ENCODE measurements at regions not wholly inside any gene's neighbourhood (a gene's known extent, or its start where the extent isn't known, plus 50 kb on each side); places are given as distances from the start of the nearest gene placed in this dataset.
"Not testable (repeated sequence)": the region's sequence is repeated elsewhere in the genome, so short reads cannot be mapped to it uniquely, and the experiment has no call there.

GRCh38 chr6:157751547-157752200, 71.4 kb upstream of the SNX9 start:
- DNase-seq = no peak
- peaks cover 35% of the 10 kb centered on the region for H3K4me1 Mint-ChIP-seq
- CTCF ChIA-PET = no interaction called here

GRCh38 chr6:157752879-157753278, 70.2 kb upstream of the SNX9 start:
- H3K4me1 Mint-ChIP-seq = peaks cover 45% of the 10 kb centered on the region
- H3K36me3 Mint-ChIP-seq, H3K4me3 Mint-ChIP-seq, DNase-seq, CTCF ChIA-PET, H3K9me3 Mint-ChIP-seq, H3K27ac Mint-ChIP-seq: not testable (repeated sequence)
- peaks cover 59% of the 10 kb centered on the region for H3K27me3 Mint-ChIP-seq

More at GRCh38 chr6:157751547-157752200, 71.4 kb upstream of the SNX9 start:
- no peaks in the 10 kb centered on the region for H3K9me3 Mint-ChIP-seq
- H3K27me3 Mint-ChIP-seq = peaks cover 52% of the 10 kb centered on the region
- no peak overlapping the region for H3K27ac Mint-ChIP-seq
- peaks cover 2% of the 10 kb centered on the region for H3K36me3 Mint-ChIP-seq
- H3K4me3 Mint-ChIP-seq = no peak overlapping the region

GRCh38 chr6:157753291-157753690, 69.8 kb upstream of the SNX9 start:
- Mint-ChIP-seq H3K9me3 (no peaks in the 10 kb centered on the region), H3K27me3 (peaks cover 63% of the 10 kb centered on the region), H3K27ac (no peak overlapping the region), H3K36me3 (peaks cover 2% of the 10 kb centered on the region), H3K4me3 (no peak overlapping the region), H3K4me1 (peaks cover 49% of the 10 kb centered on the region)
- DNase-seq = no peak
- CTCF ChIA-PET = interaction anchor here (1.3 to 5.4 kb wide), 2 partner anchors 86 to 125 kb away, joined by 3 to 27 read pairs; no protein-coding TSS in a partner anchor

GRCh38 chr6:157753801-157754200, 69.2 kb upstream of the SNX9 start:
- peaks cover 54% of the 10 kb centered on the region for H3K4me1 Mint-ChIP-seq
- H3K27me3 Mint-ChIP-seq = peaks cover 69% of the 10 kb centered on the region
- CTCF ChIA-PET = interaction anchor here (1.0 to 6.5 kb wide), 5 partner anchors 87 to 439 kb away, joined by 3 to 113 read pairs (median 3); no protein-coding TSS in a partner anchor
- H3K9me3 Mint-ChIP-seq, DNase-seq, H3K4me3 Mint-ChIP-seq, H3K36me3 Mint-ChIP-seq, H3K27ac Mint-ChIP-seq: not testable (repeated sequence)

GRCh38 chr6:157754351-157754750, 68.7 kb upstream of the SNX9 start:
- peaks cover 69% of the 10 kb centered on the region for H3K27me3 Mint-ChIP-seq

GRCh38 chr6:157755032-157755745, 67.9 kb upstream of the SNX9 start:
- Mint-ChIP-seq H3K27me3 (peaks cover 69% of the 10 kb centered on the region), H3K4me3 (no peak overlapping the region), H3K4me1 (peaks cover 58% of the 10 kb centered on the region), H3K36me3 (peaks cover 2% of the 10 kb centered on the region), H3K27ac (no peak overlapping the region), H3K9me3 (no peaks in the 10 kb centered on the region)
- CTCF ChIA-PET = interaction anchor here (0.7 to 6.5 kb wide), 17 partner anchors 14 to 317 kb away, joined by 3 to 113 read pairs (median 5); no protein-coding TSS in a partner anchor
- no peak for DNase-seq

More at GRCh38 chr6:157754351-157754750, 68.7 kb upstream of the SNX9 start:
- Mint-ChIP-seq H3K36me3 (peaks cover 2% of the 10 kb centered on the region), H3K9me3 (no peaks in the 10 kb centered on the region), H3K4me3 (no peak overlapping the region), H3K4me1 (peaks cover 55% of the 10 kb centered on the region), H3K27ac (no peak overlapping the region)
- CTCF ChIA-PET = interaction anchor here (1.0 to 6.5 kb wide), 5 partner anchors 88 to 439 kb away, joined by 3 to 113 read pairs (median 3); no protein-coding TSS in a partner anchor
- DNase-seq = no peak

- peaks cover 74% of the 10 kb centered on the region for H3K27me3 Mint-ChIP-seq
- no peak overlapping the region for H3K4me3 Mint-ChIP-seq
- H3K4me1 Mint-ChIP-seq = peaks cover 65% of the 10 kb centered on the region
- peak; percentile 43 for DNase-seq
- H3K36me3 Mint-ChIP-seq = peaks cover 2% of the 10 kb centered on the region
- no peaks in the 10 kb centered on the region for H3K9me3 Mint-ChIP-seq
- CTCF ChIA-PET = interaction anchor here (0.7 to 6.5 kb wide), 28 partner anchors 9 to 433 kb away, joined by 3 to 113 read pairs (median 5); no protein-coding TSS in a partner anchor
- peak overlapping the region; percentile 22 for H3K27ac Mint-ChIP-seq
Measured at GRCh38 chr6:157755746-157756411, 67.2 kb upstream of the SNX9 start.

GRCh38 chr6:157756708-157757429, 66.2 kb upstream of the SNX9 start:
- DNase-seq = peak; percentile 88
- Mint-ChIP-seq H3K4me3 (no peak overlapping the region), H3K36me3 (peaks cover 2% of the 10 kb centered on the region), H3K27me3 (peaks cover 82% of the 10 kb centered on the region), H3K4me1 (peaks cover 74% of the 10 kb centered on the region), H3K9me3 (no peaks in the 10 kb centered on the region), H3K27ac (no peak overlapping the region)
- CTCF ChIA-PET = interaction anchor here (0.7 to 6.5 kb wide), 34 partner anchors 10 to 434 kb away, joined by 3 to 113 read pairs (median 4); no protein-coding TSS in a partner anchor

- no peaks in the 10 kb centered on the region for H3K9me3 Mint-ChIP-seq
- peaks cover 86% of the 10 kb centered on the region for H3K27me3 Mint-ChIP-seq
- peaks cover 83% of the 10 kb centered on the region for H3K4me1 Mint-ChIP-seq
- no peak overlapping the region for H3K4me3 Mint-ChIP-seq
- no peak overlapping the region for H3K27ac Mint-ChIP-seq
- peaks cover 2% of the 10 kb centered on the region for H3K36me3 Mint-ChIP-seq
- CTCF ChIA-PET = interaction anchor here (0.7 to 6.5 kb wide), 27 partner anchors 9 to 435 kb away, joined by 3 to 113 read pairs (median 5); no protein-coding TSS in a partner anchor
- no peak for DNase-seq
Measured at GRCh38 chr6:157757430-157758403, 65.3 kb upstream of the SNX9 start.

- Mint-ChIP-seq H3K27ac (no peak overlapping the region), H3K27me3 (peaks cover 82% of the 10 kb centered on the region), H3K4me1 (peaks cover 91% of the 10 kb centered on the region), H3K9me3 (no peaks in the 10 kb centered on the region), H3K4me3 (no peak overlapping the region), H3K36me3 (peaks cover 2% of the 10 kb centered on the region)
- CTCF ChIA-PET = interaction anchor here (1.0 to 6.5 kb wide), 7 partner anchors 42 to 314 kb away, joined by 3 to 113 read pairs (median 13); no protein-coding TSS in a partner anchor
- no peak for DNase-seq
Measured at GRCh38 chr6:157758516-157759023, 64.5 kb upstream of the SNX9 start.

- DNase-seq = no peak
- Mint-ChIP-seq H3K27me3 (peaks cover 78% of the 10 kb centered on the region), H3K36me3 (no peaks in the 10 kb centered on the region), H3K27ac (no peak overlapping the region), H3K9me3 (no peaks in the 10 kb centered on the region), H3K4me1 (peaks cover 91% of the 10 kb centered on the region), H3K4me3 (no peak overlapping the region)
- CTCF ChIA-PET = interaction anchor here (1.0 to 6.5 kb wide), 6 partner anchors 12 to 309 kb away, joined by 3 to 113 read pairs (median 6); no protein-coding TSS in a partner anchor
Measured at GRCh38 chr6:157759028-157759427, 64.0 kb upstream of the SNX9 start.

GRCh38 chr6:157760137-157760536, 62.9 kb upstream of the SNX9 start:
- no peaks in the 10 kb centered on the region for H3K36me3 Mint-ChIP-seq
- CTCF ChIA-PET = interaction anchor here (0.7 to 6.5 kb wide), 8 partner anchors 11 to 369 kb away, joined by 3 to 113 read pairs (median 4); no protein-coding TSS in a partner anchor
- peaks cover 91% of the 10 kb centered on the region for H3K4me1 Mint-ChIP-seq
- H3K4me3 Mint-ChIP-seq = no peak overlapping the region
- no peak for DNase-seq
- peaks cover 67% of the 10 kb centered on the region for H3K27me3 Mint-ChIP-seq
- no peak overlapping the region for H3K27ac Mint-ChIP-seq
- no peaks in the 10 kb centered on the region for H3K9me3 Mint-ChIP-seq
